GM20000 (cell line): ENCODE measurements at regions not wholly inside any gene's neighbourhood (a gene's known extent, or its start where the extent isn't known, plus 50 kb on each side); places are given as distances from the start of the nearest gene placed in this dataset.
"Not testable (repeated sequence)": the region's sequence is repeated elsewhere in the genome, so short reads cannot be mapped to it uniquely, and the experiment has no call there.

Experiments
- DNase-seq: peaks from one replicate; pipeline ENCODE4 v3.0.0; 2012; ENCODE audit warnings: low spot score
- CTCF ChIP-seq: IDR thresholded peaks from 2 replicates; pipeline ENCODE4 v1.5.1; 2012; ENCODE audit warnings: mild to moderate bottlenecking, control low read depth; ENCODE audit errors: extremely low read depth, missing control alignments

GRCh38 chr3:135645541-135645940, 320.0 kb upstream of the PPP2R3A start:
- no peak for DNase-seq
- TF ChIP-seq CTCF: no peak

- DNase-seq: no peak
- no peak for TF ChIP-seq CTCF
These were observed 318.7 kb upstream of the PPP2R3A start for GRCh38 chr3:135646873-135647272.

- no peak for TF ChIP-seq CTCF
- no peak for DNase-seq
These were observed 316.2 kb upstream of the PPP2R3A start for GRCh38 chr3:135649361-135649760.

- no peak for DNase-seq
- TF ChIP-seq CTCF: no peak
These were observed 315.2 kb upstream of the PPP2R3A start for GRCh38 chr3:135650309-135650708.

GRCh38 chr3:135652388-135652787, 313.1 kb upstream of the PPP2R3A start:
- no peak for DNase-seq
- no peak for TF ChIP-seq CTCF

GRCh38 chr3:135655328-135655727, 310.2 kb upstream of the PPP2R3A start:
- DNase-seq: no peak
- no peak for TF ChIP-seq CTCF

- DNase-seq: not testable (repeated sequence)
These were observed 307.1 kb upstream of the PPP2R3A start for GRCh38 chr3:135658451-135658850.

- no peak for TF ChIP-seq CTCF
- DNase-seq: no peak
These were observed 298.5 kb upstream of the PPP2R3A start for GRCh38 chr3:135667061-135667460.
